ENCODE measurements at regions not wholly inside any gene's neighbourhood (a gene's known extent, or its start where the extent isn't known, plus 50 kb on each side); places are given as distances from the start of the nearest gene placed in this dataset.

DNA sequence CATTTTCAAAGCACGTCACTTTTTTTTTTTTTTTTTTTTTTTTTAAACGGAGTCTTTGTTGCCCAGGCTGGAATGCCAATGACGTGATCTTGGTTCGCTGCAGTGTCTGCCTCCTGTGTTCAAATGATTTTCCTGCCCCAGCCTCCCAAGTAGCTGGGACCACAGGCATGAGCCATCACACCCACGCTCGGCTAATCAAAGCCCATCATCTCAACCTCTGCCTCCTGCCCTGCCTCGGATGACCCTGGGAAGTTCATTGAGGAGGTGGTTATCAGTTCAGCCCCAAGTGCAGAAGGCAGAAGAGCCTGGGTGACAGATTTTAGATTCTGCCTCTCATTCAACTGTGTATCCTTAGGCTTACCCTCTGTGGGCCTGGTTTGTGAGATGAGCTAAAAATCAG lies 484.9 kb upstream of the EEF2KMT start:
- TF ChIP-seq FOXM1 (IDR thresholded peaks at IDR 0.05; ENCODE audit: borderline replicate concordance, low read depth) (no peak), CEBPB (IDR thresholded peaks at IDR 0.05) (no peak)

Data from Ishikawa (cell line).